Stimulated activated CD4-positive, alpha-beta T cell treated with anti-CD3 and anti-CD28 coated beads, Interleukin-2, amount 100 ng/mL, for 48 hours (primary cell): ENCODE measurements at regions not wholly inside any gene's neighbourhood (a gene's known extent, or its start where the extent isn't known, plus 50 kb on each side); places are given as distances from the start of the nearest gene placed in this dataset.

Experiments
- DNase-seq, 2 donors: peaks; one replicate each; pipeline ENCODE4 v3.0.0-alpha.2; 2020

- no peak for DNase-seq
Observed at GRCh38 chr3:174675406-174675805, 183.7 kb upstream of the NAALADL2 start.

GRCh38 chr3:174681784-174682183 lies 177.3 kb upstream of the NAALADL2 start:
- no peak for DNase-seq

DNA sequence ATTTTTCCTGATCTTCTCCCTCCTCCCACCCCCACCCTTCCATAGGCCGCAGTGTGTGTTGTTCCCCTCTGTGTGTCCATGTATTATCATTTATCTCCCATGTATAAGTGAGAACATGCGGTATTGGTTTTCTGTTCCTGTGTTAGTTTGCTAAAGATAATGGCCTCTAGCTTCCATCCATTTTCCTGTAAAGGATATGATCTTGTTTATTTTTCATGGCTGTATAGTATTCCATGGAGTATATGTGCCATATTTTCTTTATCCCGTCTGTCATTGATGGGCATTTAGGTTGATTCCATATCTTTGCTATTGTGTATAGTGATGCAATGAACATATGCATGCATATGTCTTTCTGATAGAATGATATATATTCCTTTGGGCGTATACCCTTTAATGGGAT lies 173.3 kb upstream of the NAALADL2 start:
- DNase-seq, result no peak

- DNase-seq, result no peak
Observed at GRCh38 chr3:174697310-174697709, 161.8 kb upstream of the NAALADL2 start.

GRCh38 chr3:174700736-174701135 lies 158.4 kb upstream of the NAALADL2 start:
- DNase-seq, result no peak

- no peak for DNase-seq
Observed at GRCh38 chr3:174710612-174711011, 148.5 kb upstream of the NAALADL2 start.

- DNase-seq, result no peak
Observed at GRCh38 chr3:174715386-174715785, 143.7 kb upstream of the NAALADL2 start.

- DNase-seq, result no peak
Observed at GRCh38 chr3:174716956-174717505, 142.1 kb upstream of the NAALADL2 start.

DNA sequence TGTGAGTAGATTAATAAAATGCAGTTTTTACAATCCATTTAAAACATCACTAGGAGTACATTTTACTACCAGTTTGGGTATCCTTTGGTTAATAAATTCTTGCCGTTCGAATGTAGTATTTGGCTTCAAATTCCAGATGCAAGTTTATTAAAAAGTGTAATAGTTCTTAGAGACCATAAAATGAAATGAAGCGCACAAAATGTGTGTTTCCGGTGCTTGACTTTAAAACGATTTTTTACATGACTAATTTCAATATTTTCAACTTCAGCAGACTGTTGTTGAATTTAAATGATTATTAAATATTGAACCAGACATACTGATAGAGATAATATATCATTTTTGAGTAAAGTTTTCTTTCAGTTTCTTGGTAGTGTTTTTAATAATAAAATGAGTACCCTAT lies 138.4 kb upstream of the NAALADL2 start:
- DNase-seq, result no peak

- no peak for DNase-seq
Observed at GRCh38 chr3:174725303-174725702, 133.8 kb upstream of the NAALADL2 start.

GRCh38 chr3:174737966-174738365 lies 121.2 kb upstream of the NAALADL2 start:
- no peak for DNase-seq

DNA sequence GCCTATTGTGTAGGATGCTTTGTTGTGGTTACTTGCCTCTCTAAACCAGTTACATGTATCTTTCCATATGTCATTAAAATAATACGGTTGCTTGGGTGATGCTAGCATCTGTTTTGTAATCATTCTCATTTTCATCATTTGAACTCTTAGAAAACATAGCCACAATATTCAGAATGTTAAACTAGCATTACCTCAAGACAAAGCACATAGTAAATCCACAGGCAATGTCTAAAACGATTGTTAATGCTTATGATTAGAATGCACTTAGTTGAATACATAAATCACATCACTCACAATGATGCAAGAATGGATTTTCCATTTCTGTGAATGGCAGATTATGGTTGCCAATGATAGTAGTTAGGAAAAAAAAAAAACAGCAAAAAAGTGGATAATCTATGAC lies 110.0 kb upstream of the NAALADL2 start:
- DNase-seq, result no peak

- no peak for DNase-seq
Observed at GRCh38 chr3:174755833-174756829, 103.0 kb upstream of the NAALADL2 start.

DNA sequence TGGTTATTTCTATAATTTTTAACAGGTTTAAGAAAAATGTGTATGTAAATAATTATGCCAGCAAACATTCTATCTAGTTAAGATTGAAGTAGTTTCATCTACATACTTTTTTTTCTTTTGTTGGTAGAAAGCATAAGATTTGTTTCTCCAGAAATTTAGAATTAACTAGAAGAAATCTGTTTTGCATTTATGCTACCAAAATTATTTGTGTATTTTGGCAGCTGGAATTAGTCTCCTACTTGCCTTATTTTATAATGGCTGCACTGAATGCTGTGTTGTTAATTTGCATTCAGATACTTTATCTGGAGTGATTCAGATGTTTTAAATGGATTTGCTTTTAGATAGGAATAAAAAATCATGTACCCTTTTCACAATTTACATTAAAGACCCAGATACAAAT lies 100.2 kb upstream of the NAALADL2 start:
- DNase-seq, result no peak

DNA sequence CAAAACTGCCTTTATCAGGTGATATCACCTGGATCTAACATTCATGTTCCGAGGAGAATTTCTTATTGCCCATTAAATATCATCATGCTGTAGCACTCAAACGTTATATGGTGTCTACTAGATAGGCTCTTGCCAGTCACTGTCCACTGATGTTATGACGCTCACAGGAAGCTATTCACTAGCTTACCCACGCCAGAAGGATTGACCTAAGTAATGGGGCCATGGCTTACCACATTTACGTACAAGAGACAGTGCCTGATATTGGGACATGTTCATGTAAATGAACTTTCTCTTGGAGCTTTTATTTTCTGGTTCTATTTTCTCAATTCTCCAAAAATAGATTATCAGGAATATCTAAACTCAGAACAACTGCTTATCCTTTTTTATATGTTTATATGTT lies 91.7 kb upstream of the NAALADL2 start:
- DNase-seq, result no peak

DNA sequence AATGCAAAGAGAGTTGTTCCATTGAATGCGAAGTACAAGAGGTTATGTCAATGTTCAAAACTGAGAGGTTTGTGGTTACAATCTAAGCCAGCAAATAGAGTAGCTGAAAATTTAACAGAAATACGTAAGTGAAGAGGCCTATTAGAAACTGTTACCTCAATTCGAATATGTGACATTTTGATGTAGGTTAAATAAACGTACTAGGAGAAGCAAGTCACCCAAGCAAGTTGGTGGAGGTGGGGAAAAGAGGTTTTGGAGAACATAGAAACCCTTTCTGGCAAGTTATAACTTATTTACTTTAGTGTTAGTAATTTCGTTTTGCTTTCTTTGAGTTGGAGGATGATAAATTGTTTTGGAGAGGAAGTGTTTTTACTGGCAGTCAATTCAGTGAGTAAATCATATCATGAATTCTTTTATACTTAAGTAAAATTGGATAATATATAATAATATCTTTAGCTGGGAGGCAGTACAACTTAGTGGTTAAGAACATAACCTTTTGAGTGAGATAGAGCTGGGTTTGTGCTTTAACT lies 91.2 kb upstream of the NAALADL2 start:
- DNase-seq, result no peak

DNA sequence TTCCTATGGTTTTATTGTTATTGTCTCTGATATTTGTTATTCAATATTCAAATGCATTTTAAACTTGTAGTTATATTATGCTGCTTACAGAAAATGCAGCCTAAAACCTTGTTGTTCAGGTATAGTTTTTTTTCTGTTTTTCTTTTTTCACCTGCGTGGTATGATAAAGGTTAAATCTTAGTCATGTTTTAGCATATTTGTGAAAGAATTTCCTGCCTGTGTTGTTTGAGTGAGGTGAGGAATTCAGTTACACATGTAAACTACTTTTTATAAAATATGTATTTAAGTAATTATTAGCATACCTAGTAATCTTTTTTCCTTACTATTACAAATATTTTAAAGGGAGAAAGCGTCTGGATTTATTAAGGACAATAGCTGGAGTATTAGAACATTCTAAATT lies 90.0 kb upstream of the NAALADL2 start:
- no peak for DNase-seq

- DNase-seq, result no peak
Observed at GRCh38 chr3:174775603-174776002, 83.5 kb upstream of the NAALADL2 start.

- no peak for DNase-seq
Observed at GRCh38 chr3:174776123-174776522, 83.0 kb upstream of the NAALADL2 start.

GRCh38 chr3:174776636-174777035 lies 82.5 kb upstream of the NAALADL2 start:
- no peak for DNase-seq

DNA sequence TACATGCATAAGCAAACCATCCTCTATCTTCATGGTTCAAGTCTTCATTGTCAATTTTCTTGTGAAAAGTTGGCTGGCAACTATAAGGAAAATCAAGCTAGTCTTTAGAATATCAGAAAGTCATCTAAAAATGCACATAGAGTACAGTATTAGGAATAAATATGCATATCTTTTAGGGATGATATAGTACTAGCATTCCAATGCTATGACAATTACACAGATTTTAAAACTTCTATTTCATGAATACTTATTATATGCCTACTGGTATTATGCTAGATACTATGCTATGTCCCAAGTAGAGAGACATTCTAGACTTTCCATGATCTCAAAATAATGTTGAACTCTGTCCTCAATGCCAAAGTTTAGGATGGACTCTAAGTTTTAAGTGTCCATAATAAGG lies 81.3 kb upstream of the NAALADL2 start:
- no peak for DNase-seq

GRCh38 chr3:174783502-174783901 lies 75.6 kb upstream of the NAALADL2 start:
- no peak for DNase-seq

DNA sequence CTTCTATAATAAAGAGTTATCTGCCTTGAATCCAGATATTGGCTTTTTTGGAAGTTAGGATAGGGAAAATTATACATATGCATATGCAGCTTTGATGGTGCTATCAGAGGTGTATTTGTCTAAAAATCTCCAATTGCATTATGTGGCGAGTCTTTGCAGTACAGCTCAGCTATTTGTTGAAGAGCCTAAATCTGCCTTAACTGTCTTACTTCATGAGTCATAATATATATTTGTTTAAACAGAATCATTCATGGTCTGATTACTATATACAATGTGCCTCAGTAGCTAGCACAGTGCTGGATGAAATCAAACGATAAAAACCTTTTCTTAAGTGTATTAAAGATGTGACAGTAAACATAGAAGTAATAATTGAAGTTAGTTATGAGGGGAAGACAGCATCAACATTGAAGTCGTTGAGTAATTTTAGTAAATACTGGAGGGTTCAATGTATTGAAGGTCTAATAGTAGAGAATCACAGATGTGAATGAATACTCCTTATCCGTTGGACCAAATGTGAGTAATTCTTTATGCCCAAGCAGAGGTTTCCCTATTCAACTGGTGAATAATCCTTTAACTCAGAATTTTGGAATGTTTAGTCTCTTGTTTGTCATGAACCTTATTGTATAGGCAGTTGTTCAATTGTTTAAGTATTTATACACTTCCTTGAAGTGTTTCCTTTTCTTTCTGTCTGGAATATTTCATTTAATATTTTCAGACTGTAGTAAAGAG lies 74.8 kb upstream of the NAALADL2 start:
- DNase-seq, result no peak

GRCh38 chr3:174786825-174787224 lies 72.3 kb upstream of the NAALADL2 start:
- no peak for DNase-seq
